GM12872 (cell line): ENCODE measurements at regions not wholly inside any gene's neighbourhood (a gene's known extent, or its start where the extent isn't known, plus 50 kb on each side); places are given as distances from the start of the nearest gene placed in this dataset.

ENCODE experiments used
- TF ChIP-seq, protein P1 (sequence below): IDR thresholded peaks from 3 replicates; pipeline ENCODE4 v1.5.1; 2011; ENCODE audit warnings: low read depth, mild to moderate bottlenecking, low read length, moderate library complexity; ENCODE audit not compliant: insufficient read depth

DNA sequence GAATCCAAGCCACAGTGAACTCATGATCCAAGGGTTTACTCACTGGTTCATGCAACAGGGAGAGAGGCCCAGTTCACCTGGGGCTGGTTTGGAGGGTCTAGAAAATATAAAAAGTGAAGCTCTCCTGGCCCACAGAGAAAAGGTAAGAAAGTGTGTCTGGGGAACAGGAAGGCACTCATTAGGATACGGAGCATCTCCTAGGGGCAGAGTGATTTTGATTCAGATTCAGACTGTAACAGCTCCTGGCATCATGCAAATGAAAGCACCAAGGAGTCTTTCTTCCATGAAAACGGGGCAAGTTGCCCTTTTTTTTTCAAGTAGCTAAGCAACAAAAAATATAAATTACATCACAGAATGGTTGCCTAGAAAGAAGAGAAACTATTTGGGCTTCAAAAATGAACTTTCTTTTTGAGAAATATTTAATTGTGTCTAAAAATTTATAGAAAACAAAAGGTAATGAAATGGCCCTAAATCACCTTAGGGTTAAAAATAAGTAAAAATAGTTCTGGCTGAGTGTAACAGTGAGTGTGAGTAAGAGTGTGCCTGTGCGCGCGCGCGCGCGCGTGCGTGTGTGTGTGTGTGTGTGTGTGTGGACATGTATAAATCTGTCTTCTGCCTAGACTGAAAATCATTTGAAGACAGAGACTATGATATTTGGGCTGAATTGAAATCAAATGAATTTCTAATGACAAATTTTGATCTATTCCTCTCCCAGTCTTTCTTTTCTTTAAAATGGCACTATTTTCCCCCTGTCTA, 177.8 kb upstream of the ZNF462 start:
- TF ChIP-seq, protein P1, sequence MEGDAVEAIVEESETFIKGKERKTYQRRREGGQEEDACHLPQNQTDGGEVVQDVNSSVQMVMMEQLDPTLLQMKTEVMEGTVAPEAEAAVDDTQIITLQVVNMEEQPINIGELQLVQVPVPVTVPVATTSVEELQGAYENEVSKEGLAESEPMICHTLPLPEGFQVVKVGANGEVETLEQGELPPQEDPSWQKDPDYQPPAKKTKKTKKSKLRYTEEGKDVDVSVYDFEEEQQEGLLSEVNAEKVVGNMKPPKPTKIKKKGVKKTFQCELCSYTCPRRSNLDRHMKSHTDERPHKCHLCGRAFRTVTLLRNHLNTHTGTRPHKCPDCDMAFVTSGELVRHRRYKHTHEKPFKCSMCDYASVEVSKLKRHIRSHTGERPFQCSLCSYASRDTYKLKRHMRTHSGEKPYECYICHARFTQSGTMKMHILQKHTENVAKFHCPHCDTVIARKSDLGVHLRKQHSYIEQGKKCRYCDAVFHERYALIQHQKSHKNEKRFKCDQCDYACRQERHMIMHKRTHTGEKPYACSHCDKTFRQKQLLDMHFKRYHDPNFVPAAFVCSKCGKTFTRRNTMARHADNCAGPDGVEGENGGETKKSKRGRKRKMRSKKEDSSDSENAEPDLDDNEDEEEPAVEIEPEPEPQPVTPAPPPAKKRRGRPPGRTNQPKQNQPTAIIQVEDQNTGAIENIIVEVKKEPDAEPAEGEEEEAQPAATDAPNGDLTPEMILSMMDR = no peak

DNA sequence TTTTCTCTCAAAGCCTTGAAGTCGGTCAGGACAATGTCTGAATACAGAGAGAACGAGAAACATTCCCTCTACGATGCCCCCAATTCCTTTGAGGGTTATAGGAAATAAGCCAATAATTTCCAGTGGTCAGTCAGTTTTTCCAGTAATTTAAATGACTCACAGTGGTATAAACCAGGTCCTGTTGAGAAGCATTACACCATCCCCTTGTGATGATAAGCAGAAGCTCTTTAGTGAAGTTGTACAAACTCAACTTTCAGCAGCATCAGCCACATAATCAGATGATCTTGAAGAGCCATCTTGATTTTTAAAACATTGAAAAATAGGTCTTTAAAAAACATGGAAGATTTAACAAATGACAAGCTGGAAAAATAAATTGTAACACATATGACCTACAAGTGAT, 173.9 kb upstream of the ZNF462 start:
- TF ChIP-seq, protein P1 = no peak

DNA sequence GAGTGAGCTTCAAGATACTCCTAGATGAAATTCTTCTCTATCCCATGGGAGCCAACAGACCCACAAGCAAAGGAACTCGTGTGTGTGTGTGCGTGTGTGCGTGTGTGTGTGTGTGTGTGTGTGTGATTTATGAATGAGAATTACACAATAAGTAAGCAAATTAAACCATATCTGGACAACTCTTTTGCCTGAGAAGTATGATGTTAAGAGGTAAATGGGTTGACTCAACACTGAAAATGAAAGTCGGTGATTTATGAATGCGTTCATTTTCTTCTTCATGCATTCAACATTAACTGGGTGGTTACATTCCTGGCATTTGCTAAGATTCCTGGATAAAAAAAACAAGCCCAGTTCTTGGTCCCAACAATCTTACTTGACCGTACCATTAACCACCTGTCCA, 171.3 kb upstream of the ZNF462 start:
- TF ChIP-seq, protein P1 = no peak

DNA sequence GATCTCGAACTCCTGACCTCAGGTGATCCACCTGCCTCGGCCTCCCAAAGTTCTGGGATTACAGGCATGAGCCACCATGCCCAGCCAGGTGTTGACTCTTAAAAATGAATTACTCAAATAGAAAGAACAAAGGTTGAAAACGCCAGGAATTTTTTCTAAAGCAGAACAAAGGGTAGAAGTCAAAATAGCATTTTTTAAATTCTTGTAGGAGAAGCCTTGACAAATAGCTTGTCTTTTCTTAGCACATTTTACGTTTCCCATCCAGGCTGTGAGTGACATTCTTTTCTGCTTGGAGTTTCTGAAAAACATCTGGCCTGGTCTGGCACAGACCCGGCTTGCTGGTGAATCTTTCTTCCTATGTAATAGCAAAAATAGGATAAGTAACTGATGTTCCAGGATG, 169.4 kb upstream of the ZNF462 start:
- TF ChIP-seq, protein P1 = no peak

DNA sequence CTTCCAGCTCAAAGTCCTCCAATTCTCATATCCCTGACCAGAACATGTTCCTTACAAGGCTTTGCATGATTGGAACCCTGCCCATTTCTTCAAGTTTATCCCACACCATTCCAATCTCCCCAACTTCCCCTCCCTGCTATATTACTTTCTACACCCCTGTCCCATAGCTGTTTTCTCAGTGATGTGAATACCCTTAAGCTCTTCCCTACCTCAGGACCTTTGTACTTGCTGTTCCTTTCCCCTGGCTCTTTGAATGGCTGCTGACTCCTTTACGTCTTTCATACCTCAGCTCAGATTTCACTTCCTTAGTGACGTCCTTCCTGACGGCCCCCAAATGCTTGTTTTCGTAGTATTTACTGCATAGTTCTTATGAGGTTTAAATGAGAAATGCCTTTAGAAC, 166.2 kb upstream of the ZNF462 start:
- TF ChIP-seq, protein P1 = no peak

DNA sequence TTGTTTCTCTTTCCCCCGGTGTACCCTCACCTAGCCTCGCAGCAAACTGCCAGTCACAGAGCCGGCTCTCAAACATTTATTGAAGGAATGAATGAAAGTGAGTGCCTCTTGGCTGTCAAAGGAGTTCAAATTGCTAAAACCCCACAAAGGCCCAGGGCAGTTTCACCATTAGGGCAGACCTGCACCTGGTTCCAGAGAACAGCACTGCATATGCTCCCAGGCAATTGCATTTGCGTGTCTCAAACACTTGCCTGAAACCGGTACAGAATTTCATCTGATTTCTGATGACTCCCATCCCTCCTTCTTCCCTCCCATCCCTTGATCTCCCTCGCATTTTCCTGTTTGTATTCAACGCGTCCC, 165.6 kb upstream of the ZNF462 start:
- TF ChIP-seq, protein P1 = no peak

DNA sequence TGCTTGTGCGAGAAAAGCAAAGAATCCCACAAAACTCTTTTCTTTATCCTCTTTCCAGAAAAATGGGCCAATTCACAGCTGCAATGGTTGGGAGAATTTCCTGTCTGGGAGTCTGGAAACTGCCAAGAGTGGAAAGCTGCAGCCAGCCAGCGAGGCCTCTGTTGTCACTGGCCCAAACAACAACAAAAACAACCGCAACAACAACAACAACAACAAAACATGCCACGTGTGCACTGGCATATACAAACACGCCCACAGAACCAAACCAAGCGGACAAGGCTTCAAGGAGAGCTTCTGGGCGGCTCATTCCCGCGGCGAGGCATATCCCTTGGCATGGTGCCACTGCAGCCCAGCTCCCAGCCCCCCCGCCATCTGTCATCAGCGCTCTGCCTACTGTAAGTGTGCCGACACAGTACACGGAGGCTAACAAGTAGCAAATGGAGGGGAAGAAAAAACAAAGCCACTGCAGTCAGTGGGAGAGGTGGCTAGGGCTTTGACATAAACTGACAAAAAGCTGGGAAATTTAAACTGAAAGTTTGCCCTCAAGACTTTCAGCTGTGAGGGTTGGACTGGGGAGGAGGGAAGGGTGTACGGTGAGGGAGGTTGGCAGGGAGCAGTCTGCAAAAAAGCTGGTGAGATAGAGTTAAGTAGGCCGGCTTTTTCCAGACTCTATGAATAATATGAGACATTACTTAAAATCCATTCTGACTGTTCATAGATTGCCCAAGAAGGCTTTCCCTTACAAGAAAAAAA, 165.0 kb upstream of the ZNF462 start:
- TF ChIP-seq, protein P1 = no peak
